ENCODE measurements at regions not wholly inside any gene's neighbourhood (a gene's known extent, or its start where the extent isn't known, plus 50 kb on each side); places are given as distances from the start of the nearest gene placed in this dataset.

DNA sequence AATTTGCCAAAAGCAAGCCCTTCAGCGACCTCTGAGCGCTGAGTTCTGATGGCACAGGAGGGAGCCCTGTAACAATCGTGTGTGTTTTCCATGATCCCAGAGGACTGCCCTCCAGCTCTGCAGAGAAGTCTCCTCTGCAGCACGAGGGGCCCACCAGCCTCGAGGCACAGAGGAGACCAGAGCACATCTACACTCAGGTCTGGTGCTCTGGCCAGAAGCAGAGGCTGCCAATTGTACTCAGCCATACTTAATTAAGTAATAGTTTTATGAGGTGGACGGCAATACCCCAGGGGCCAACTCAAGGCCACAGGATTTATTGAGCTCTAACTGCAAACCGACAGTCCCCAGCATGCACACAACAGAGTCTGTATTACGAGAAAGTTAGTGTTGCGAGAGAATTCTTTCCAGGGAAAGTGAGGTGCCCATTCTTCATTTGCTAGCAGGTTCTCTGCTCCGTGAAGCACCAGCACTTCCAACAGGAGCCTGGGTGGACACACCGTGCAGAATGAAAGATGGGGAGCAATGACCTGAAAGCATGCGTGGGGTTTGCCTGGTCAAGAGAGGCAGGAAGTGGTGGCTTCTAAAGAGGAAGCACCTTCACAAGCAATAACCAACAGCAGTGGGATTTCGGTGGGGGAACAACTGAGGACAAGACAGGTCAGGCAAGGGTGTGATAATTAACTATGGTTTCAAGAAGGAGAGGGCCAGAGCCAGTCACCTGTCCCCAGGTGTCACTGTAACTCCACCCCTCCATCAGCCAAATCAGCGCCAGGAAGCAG is 92.8 kb upstream of the FOXC1 start:
- no peak for DNase-seq

- no peak for DNase-seq
Measured at GRCh38 chr6:1518855-1519254, 90.9 kb upstream of the FOXC1 start.

GRCh38 chr6:1519597-1519996 is 90.1 kb upstream of the FOXC1 start:
- no peak for DNase-seq

- DNase-seq: no peak
Measured at GRCh38 chr6:1522779-1523178, 86.9 kb upstream of the FOXC1 start.

GRCh38 chr6:1524040-1524480 is 85.7 kb upstream of the FOXC1 start:
- DNase-seq: no peak

- no peak for DNase-seq
Measured at GRCh38 chr6:1525364-1526038, 84.2 kb upstream of the FOXC1 start.

- DNase-seq: no peak
Measured at GRCh38 chr6:1526398-1527072, 83.2 kb upstream of the FOXC1 start.

DNA sequence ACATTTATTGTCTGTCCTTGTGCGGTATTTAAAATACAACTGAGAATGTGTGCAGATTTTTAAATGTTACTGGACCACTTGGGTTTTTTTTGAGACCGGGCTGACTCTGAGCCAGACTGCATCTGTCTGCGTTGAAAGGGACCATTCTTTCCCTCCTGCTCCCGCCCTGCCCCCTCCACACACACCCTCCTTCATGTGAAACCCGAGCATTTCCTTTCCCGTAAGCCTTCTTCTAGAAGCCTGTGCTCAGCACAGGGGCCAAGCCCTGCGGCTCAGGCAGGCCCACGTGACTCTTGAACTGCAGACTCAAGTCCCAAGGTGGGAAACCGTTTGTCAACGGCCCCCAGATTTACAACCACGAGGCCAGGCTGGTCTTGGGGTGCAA is 82.7 kb upstream of the FOXC1 start:
- DNase-seq: no peak

DNA sequence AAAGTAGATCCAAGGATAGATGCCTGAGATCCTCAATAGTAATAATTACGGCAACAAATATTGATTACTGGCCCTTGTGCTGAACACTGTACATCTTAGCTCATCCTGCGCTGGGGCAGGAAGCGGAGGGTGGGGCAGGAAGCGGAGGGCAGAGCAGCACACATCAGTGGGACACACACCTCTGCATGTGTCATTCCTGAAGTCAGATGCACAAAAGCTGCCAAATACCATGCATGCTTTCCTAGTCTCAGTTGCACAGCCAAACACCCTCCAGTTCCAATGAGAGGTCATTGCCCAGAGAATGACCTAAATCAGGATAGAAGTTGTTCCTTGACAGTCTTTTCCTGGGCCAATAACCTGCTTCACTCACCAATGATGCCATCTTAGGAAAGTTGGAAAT is 74.4 kb upstream of the FOXC1 start:
- no peak for DNase-seq

DNA sequence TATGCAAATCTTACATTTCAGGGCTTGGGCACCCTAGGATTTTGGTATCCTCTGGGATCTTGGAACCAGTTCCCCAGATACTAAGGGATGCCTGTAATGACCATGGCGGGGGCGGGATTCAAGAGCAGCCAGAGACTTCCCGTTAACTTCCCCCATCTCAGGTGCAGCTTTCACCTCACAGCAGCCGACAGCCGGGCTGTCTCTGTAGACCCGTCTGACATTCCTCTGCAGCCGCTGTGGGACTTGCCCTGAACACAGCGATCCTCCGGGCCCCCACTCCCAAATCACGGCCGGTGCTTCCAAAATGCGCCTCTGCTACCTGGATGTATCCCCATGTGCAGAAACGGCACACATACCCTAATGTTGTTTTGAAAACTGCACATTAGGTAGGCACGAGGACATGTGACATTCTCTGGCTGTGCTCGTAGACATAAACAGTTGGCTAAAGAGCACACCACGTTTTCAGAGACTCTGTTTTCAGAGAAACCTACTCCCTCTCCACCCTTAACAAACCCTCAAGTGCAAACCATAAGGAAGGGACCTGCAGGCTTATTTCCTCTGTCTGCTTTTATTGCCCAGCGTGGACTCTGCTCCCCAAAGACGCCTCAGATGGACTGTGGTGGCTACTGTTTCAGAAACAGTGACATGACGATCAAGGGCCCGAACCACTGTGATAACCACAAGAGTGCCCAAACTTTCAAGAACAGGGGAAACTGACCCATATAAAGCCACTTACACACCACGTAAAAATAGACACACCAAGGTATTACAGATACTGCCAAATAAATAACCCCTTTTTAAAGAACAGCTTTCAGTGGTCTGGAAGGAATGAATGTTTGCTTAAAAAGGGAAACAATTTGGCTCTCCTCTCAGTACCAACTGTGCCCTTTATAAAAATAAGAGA is 72.9 kb upstream of the FOXC1 start:
- DNase-seq: no peak

- DNase-seq: no peak
Measured at GRCh38 chr6:1538369-1538768, 71.3 kb upstream of the FOXC1 start.

DNA sequence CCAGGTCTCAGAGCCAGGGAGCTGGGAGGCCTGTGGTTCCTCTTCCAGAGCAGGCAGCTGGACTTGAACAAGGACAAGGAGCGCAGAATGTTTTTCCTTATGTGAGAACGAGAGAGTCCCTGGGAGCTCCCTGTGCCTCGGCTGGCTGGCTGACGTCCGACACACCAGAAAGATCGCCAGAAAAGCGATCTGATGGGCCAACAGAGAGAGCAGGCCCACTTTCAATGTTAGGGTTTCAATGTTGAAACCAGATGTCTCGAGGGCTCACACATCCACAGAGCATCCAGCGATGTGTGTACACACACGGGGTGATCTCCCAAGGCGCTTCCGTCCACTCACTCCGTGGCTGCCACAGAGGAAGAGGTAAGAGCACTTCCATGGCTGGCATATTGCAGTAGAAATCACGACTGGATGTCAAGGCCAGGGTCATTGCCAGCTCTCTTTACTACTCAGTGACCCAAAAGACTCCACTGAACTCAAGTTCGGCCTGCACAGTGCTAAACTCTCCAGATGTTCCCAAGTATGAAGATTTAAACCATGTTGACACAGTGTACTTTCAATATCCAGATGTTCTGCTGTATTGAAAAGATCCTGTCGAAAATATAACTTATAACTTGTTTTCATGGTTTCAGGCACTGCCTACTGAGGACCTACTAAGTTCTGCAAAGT is 70.8 kb upstream of the FOXC1 start:
- DNase-seq: no peak

DNA sequence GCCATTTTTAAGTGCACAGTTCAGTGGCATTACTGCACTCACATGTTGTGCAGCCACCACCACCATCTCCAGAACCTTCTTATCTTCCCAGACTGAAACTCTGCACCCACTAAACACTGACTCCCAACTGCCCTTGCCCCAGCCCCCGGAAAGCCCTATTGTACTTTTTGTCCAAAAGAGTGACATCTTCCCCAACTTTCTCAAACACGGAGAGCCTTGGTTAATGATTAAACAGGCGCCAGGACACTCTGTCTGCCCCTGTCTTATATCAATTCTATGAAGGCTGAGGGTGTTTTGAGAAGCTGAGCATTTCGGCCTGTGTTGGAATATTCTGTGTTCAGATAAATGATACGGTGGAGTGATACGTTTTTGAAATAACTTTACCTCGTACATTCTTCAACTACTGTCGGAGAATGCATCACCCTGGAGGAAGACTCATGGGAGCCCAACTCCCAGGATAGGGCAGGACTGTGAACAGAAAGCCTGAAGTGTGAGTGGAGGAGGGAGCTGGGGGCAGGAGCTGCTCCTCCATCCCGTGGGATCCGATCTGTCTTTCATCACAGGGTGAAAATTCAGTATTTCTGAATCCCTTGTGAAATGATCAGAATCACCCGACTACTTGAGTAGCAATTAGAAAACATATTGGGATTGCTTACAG is 68.7 kb upstream of the FOXC1 start:
- no peak for DNase-seq

GRCh38 chr6:1542335-1542734 is 67.4 kb upstream of the FOXC1 start:
- DNase-seq: no peak

DNA sequence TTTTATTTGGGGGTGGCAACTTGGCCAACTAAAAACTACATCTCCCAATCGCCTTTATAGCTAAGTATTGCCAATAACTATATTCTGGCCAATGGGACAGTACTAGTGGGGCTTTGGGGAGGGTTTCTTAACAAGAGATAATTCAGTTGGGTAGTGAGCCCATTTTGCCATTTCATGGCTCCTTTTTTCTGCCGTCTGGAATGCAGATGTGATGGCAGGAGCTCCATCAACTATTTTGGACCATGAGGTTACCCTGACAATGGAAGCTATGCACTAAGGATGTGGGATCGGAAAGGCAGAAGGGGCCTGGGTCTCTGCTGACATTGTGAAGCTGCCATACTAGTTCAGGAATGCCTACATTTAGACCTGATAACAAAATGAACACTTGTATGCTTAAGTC is 67.0 kb upstream of the FOXC1 start:
- no peak for DNase-seq

GRCh38 chr6:1544000-1544399 is 65.7 kb upstream of the FOXC1 start:
- DNase-seq: no peak

- no peak for DNase-seq
Measured at GRCh38 chr6:1544603-1545002, 65.1 kb upstream of the FOXC1 start.

- DNase-seq: no peak
Measured at GRCh38 chr6:1545654-1546053, 64.1 kb upstream of the FOXC1 start.

GRCh38 chr6:1547785-1548184 is 61.9 kb upstream of the FOXC1 start:
- DNase-seq: no peak

DNA sequence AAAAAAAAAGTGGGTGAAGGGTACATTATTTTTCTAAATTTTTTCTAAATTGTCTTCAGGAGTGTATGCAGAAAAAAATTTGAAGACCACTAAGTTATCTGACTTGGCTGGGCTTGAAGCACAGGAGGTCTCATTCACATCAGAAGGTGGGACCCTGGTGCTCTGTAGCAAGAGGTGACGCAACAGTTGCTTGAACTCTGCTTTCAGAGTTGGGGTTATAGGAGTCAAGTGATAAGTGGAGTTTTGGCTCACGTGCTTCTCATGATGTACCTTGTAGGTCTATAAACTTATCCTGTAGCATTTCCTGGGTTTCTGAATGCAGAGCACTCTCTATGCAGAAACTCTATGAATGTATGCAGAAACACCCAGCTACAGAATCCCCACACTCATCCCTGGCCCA is 58.5 kb upstream of the FOXC1 start:
- DNase-seq: no peak

DNA sequence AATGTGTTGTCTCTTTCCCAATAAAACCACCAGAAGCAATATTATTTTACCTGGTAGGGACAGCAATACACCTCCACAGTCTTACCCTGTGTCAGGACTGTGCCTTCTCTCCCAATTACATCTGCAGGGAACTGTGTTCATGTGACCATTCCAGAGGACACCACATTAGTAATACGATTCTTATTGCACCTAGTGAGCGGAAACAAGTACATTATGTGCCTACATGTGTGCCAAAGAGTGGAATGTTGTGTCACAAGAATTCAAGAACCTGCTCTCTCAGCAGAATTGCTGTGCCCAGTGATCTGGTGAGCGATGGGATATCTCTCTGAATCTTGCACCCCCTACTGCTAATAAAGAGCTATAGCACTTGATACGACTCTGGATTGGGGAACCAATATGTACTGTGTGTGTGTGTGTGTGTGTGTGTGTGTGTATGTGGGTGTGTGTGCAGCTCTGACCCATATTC is 57.4 kb upstream of the FOXC1 start:
- no peak for DNase-seq

DNA sequence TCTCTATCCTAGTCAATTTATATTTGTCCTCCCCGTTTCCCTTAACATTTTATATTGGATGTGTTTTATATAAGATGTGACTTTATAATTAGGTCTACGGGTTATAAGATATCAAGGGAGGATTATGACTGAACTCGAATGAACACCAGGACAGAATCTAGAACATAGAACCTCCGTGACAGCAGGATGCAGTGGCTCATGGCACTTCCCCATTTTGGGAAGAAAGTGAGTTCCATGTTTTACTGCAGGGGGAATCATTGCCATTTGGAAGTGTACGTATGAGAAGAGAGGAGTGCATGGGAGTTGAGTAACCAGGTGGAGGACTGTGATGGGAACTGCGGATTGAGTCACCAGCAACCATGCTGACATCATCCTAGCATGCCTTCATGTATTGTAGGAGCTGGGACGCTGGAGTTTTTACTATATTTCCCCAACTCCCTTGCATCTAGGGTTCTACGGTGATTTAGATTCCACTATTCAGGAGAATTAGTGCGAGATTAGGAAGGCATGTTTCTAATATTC is 56.1 kb upstream of the FOXC1 start:
- no peak for DNase-seq
